ENCODE measurements at regions not wholly inside any gene's neighbourhood (a gene's known extent, or its start where the extent isn't known, plus 50 kb on each side); places are given as distances from the start of the nearest gene placed in this dataset.
"Not testable (repeated sequence)": the region's sequence is repeated elsewhere in the genome, so short reads cannot be mapped to it uniquely, and the experiment has no call there.

DNA sequence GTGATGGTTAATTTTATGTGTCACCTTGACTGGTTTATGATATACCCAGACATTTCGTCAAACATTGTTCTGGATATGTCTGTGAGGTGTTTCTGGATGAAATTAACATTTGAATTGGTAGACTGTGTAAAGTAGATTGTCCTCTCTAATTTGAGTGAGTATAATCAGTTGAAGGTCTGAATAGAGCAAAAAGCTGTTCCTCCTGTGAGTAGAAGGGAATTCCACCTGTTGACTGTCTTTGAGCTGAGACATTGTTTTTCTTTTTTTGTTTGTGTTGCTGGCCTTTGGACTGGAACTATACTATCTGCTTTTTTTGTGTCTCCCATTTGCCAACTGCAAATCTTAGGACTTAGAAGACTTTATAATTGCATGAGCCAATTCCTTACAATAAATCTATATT lies 920.9 kb upstream of the LRFN5 start:
- Histone ChIP-seq H3K27me3 (ENCODE audit: control insufficient read depth, insufficient read depth, low read length) (no peaks in the 10 kb centered on the region), H3K36me3 (ENCODE audit: control insufficient read depth, insufficient read depth, low read length) (no peaks in the 10 kb centered on the region), H3K4me3 (ENCODE audit: low read depth, low read length) (no peak overlapping the region)
- TF ChIP-seq, protein P1, sequence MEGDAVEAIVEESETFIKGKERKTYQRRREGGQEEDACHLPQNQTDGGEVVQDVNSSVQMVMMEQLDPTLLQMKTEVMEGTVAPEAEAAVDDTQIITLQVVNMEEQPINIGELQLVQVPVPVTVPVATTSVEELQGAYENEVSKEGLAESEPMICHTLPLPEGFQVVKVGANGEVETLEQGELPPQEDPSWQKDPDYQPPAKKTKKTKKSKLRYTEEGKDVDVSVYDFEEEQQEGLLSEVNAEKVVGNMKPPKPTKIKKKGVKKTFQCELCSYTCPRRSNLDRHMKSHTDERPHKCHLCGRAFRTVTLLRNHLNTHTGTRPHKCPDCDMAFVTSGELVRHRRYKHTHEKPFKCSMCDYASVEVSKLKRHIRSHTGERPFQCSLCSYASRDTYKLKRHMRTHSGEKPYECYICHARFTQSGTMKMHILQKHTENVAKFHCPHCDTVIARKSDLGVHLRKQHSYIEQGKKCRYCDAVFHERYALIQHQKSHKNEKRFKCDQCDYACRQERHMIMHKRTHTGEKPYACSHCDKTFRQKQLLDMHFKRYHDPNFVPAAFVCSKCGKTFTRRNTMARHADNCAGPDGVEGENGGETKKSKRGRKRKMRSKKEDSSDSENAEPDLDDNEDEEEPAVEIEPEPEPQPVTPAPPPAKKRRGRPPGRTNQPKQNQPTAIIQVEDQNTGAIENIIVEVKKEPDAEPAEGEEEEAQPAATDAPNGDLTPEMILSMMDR (IDR thresholded peaks at IDR 0.05; ENCODE audit: insufficient read depth, low read depth, low read length) = no peak
- ChIA-PET CTCF (no interaction called here), POLR2A (no interaction called here)
- no peak for DNase-seq (ENCODE audit: low read depth)

- CTCF ChIA-PET = no interaction called here
- Histone ChIP-seq H3K4me3 (ENCODE audit: low read depth, low read length) (no peak overlapping the region), H3K27me3 (ENCODE audit: control insufficient read depth, insufficient read depth, low read length) (no peaks in the 10 kb centered on the region), H3K36me3 (ENCODE audit: control insufficient read depth, insufficient read depth, low read length) (no peaks in the 10 kb centered on the region)
- POLR2A ChIA-PET = no interaction called here
- no peak for DNase-seq (ENCODE audit: low read depth)
- TF ChIP-seq, protein P1 (IDR thresholded peaks at IDR 0.05; ENCODE audit: insufficient read depth, low read depth, low read length) = no peak
Observed at GRCh38 chr14:40684328-40684727, 922.3 kb upstream of the LRFN5 start.

GRCh38 chr14:40682131-40682913 lies 924.4 kb upstream of the LRFN5 start:
- TF ChIP-seq, protein P1 (IDR thresholded peaks at IDR 0.05; ENCODE audit: insufficient read depth, low read depth, low read length) = no peak
- no peaks in the 10 kb centered on the region for H3K36me3 ChIP-seq (ENCODE audit: control insufficient read depth, insufficient read depth, low read length)
- no peaks in the 10 kb centered on the region for H3K27me3 ChIP-seq (ENCODE audit: control insufficient read depth, insufficient read depth, low read length)
- ChIA-PET CTCF (no interaction called here), POLR2A (no interaction called here)
- DNase-seq (ENCODE audit: low read depth) = no peak
- H3K4me3 ChIP-seq (ENCODE audit: low read depth, low read length) = no peak overlapping the region

GRCh38 chr14:40679256-40679655 lies 927.4 kb upstream of the LRFN5 start:
- TF ChIP-seq, protein P1 (IDR thresholded peaks at IDR 0.05; ENCODE audit: insufficient read depth, low read depth, low read length) = no peak
- H3K27me3 ChIP-seq (ENCODE audit: control insufficient read depth, insufficient read depth, low read length) = no peaks in the 10 kb centered on the region
- CTCF ChIA-PET = no interaction called here
- no peak for DNase-seq (ENCODE audit: low read depth)
- POLR2A ChIA-PET = no interaction called here
- no peak overlapping the region for H3K4me3 ChIP-seq (ENCODE audit: low read depth, low read length)
- no peaks in the 10 kb centered on the region for H3K36me3 ChIP-seq (ENCODE audit: control insufficient read depth, insufficient read depth, low read length)

GRCh38 chr14:40677206-40677605 lies 929.5 kb upstream of the LRFN5 start:
- H3K27me3 ChIP-seq (ENCODE audit: control insufficient read depth, insufficient read depth, low read length); CTCF ChIA-PET; H3K36me3 ChIP-seq (ENCODE audit: control insufficient read depth, insufficient read depth, low read length); DNase-seq (ENCODE audit: low read depth); H3K4me3 ChIP-seq (ENCODE audit: low read depth, low read length); POLR2A ChIA-PET: not testable (repeated sequence)

DNA sequence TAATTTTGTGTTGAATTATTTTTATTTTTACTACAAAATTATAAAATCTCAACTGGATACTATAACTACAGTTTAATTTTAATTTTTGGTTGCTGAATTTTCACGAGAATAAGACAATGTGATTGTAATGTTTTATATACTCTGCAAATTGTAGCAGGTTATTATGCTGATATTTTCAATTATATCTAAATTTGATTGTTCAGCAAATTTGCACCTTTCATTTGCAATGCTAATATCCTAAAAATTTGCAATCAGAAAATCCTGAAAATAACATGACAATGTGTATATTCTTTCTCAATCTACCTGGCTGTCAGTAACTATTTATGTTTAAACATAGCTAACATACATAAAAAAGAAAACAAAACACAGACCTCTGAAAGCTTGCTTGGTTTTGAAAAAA lies 932.2 kb upstream of the LRFN5 start:
- no peak for DNase-seq (ENCODE audit: low read depth)
- ChIA-PET POLR2A (no interaction called here), CTCF (no interaction called here)
- Histone ChIP-seq H3K27me3 (ENCODE audit: control insufficient read depth, insufficient read depth, low read length) (no peaks in the 10 kb centered on the region), H3K36me3 (ENCODE audit: control insufficient read depth, insufficient read depth, low read length) (no peaks in the 10 kb centered on the region), H3K4me3 (ENCODE audit: low read depth, low read length) (no peak overlapping the region)
- TF ChIP-seq, protein P1 (IDR thresholded peaks at IDR 0.05; ENCODE audit: insufficient read depth, low read depth, low read length) = no peak
